ENCODE measurements at regions not wholly inside any gene's neighbourhood (a gene's known extent, or its start where the extent isn't known, plus 50 kb on each side); places are given as distances from the start of the nearest gene placed in this dataset.

DNA sequence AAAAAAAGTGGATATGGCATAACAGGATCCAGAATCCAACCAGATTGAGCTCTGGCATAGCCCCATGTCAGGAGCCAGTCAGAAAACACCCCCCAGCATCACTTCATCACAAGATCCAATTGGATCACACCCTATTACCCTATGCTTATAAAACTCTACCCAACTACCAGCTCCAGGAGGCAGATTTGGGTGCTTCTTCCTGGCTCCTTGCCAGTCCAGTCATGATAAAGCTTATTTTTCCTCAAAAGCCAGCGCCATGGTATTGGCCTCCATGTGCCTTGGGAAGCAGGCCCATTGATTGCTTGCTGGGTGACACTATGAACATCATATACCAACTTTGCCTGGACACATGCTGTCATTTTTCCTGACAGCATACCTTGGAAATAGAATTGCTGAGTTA lies 281.4 kb upstream of the MKLN1 start:
- DNase-seq (ENCODE audit: low read depth) = no peak
- no peaks in the 10 kb centered on the region for H3K36me3 ChIP-seq (ENCODE audit: control insufficient read depth, insufficient read depth, low read length)
- TF ChIP-seq, protein P1, sequence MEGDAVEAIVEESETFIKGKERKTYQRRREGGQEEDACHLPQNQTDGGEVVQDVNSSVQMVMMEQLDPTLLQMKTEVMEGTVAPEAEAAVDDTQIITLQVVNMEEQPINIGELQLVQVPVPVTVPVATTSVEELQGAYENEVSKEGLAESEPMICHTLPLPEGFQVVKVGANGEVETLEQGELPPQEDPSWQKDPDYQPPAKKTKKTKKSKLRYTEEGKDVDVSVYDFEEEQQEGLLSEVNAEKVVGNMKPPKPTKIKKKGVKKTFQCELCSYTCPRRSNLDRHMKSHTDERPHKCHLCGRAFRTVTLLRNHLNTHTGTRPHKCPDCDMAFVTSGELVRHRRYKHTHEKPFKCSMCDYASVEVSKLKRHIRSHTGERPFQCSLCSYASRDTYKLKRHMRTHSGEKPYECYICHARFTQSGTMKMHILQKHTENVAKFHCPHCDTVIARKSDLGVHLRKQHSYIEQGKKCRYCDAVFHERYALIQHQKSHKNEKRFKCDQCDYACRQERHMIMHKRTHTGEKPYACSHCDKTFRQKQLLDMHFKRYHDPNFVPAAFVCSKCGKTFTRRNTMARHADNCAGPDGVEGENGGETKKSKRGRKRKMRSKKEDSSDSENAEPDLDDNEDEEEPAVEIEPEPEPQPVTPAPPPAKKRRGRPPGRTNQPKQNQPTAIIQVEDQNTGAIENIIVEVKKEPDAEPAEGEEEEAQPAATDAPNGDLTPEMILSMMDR (IDR thresholded peaks at IDR 0.05; ENCODE audit: insufficient read depth, low read length, poor library complexity, severe bottlenecking) = no peak
- no peak overlapping the region for H3K4me3 ChIP-seq (ENCODE audit: low read depth, low read length)
- H3K27me3 ChIP-seq (ENCODE audit: control insufficient read depth, insufficient read depth, low read length) = no peaks in the 10 kb centered on the region

DNA sequence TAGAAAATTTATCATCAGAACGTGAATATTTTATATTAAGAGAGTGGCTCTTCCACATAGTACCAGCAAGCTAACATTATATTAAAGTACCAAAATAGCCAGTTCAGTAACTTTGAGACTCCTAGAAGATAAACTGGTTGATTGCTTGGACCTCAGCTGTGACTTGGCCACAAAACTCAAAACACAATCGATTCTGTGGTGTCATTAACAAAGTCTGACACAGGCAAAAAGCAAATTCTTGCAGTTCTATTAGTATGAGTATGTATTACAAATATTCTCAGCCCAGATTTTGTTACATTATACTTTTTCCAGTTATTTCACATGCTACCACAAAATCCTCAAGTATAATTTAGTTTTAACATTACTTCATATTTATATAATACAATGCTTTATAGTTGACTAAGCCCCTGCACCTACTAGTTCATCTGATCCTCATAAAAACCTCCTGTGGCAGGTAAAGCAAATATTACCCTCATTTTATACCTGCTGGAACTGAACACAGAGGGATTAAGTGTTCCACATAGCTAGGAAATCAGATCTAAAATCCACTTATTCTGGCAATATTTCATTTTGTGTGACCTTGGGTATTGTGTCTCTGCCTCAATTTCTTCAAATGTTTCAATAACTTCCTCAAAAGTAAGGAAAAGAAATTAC lies 279.9 kb upstream of the MKLN1 start:
- Histone ChIP-seq H3K4me3 (ENCODE audit: low read depth, low read length) (no peak overlapping the region), H3K36me3 (ENCODE audit: control insufficient read depth, insufficient read depth, low read length) (no peaks in the 10 kb centered on the region), H3K27me3 (ENCODE audit: control insufficient read depth, insufficient read depth, low read length) (no peaks in the 10 kb centered on the region)
- TF ChIP-seq, protein P1 (IDR thresholded peaks at IDR 0.05; ENCODE audit: insufficient read depth, low read length, poor library complexity, severe bottlenecking) = no peak
- no peak for DNase-seq (ENCODE audit: low read depth)

DNA sequence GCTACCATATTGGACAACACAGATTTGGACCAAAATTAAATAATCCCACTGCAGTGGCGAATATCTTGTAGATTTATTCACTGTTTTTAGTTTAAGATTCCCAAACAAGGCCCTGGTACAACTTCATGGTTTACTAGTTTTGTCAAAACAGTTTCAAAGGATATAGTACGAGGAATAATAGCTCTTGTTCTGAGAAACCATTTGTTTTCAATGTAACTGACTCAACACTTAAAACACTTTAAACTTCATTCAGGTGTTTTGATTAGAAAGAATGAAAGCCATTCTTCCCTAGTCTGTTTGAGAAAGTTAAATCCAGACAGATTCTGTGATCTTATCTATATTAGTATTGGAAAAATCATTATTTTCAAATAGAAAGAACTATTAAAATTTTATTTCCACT lies 276.4 kb upstream of the MKLN1 start:
- TF ChIP-seq, protein P1 (IDR thresholded peaks at IDR 0.05; ENCODE audit: insufficient read depth, low read length, poor library complexity, severe bottlenecking) = no peak
- no peaks in the 10 kb centered on the region for H3K27me3 ChIP-seq (ENCODE audit: control insufficient read depth, insufficient read depth, low read length)
- no peak for DNase-seq (ENCODE audit: low read depth)

DNA sequence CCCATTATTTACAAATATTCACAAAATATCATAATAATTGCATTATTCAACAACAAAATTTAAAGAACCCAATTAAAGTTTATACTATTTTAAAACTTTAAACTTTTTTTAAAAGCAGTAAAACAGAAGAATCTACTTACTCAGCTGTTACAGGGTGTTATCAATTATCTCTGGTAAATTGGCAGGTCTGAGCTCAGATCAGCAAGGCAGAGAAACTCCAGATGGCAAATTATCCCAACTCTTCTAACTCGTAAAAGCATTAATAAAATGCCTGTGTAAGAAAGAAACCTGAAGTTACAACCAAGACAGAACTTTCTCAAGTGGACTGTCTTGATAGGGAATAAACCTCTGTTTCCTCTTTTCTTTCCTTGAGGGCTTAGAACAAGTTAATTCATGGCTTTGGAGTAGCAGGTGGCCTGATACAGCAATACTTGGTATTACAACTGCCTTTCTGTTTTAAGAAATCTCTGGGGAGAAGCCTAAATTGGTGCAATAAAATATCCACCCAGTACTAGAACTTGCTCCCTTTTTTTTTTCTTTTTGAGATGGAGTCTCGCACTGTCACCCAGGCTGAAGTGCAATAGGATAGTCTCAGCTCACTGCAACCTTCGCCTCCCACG lies 275.3 kb upstream of the MKLN1 start:
- no peaks in the 10 kb centered on the region for H3K27me3 ChIP-seq (ENCODE audit: control insufficient read depth, insufficient read depth, low read length)
- no peak for DNase-seq (ENCODE audit: low read depth)
- H3K4me3 ChIP-seq (ENCODE audit: low read depth, low read length) = no peak overlapping the region
- H3K36me3 ChIP-seq (ENCODE audit: control insufficient read depth, insufficient read depth, low read length) = no peaks in the 10 kb centered on the region
- TF ChIP-seq, protein P1 (IDR thresholded peaks at IDR 0.05; ENCODE audit: insufficient read depth, low read length, poor library complexity, severe bottlenecking) = no peak

More for the DNA sequence above, 276.4 kb upstream of the MKLN1 start:
- Histone ChIP-seq H3K36me3 (ENCODE audit: control insufficient read depth, insufficient read depth, low read length) (no peaks in the 10 kb centered on the region), H3K4me3 (ENCODE audit: low read depth, low read length) (no peak overlapping the region)

DNA sequence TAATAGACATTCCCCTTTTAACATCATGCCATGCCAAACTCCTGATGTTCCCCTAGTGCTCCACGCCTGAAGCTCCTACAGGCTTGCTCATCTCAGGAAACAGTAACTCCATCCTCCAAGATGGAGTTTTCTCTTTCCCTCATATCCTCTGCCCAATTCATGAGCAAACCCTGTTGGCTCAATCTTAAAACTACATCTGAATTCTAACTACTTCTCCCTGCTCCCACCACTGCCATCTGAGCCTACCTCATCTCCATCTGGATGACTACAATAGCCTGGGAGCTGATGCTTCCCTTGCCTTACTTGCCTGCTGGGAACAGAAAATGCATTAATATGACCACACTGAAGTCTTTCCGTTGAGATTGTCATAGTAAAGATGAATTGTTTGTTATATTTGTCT lies 271.7 kb upstream of the MKLN1 start:
- TF ChIP-seq, protein P1 (IDR thresholded peaks at IDR 0.05; ENCODE audit: insufficient read depth, low read length, poor library complexity, severe bottlenecking) = no peak
- no peak for DNase-seq (ENCODE audit: low read depth)
- Histone ChIP-seq H3K27me3 (ENCODE audit: control insufficient read depth, insufficient read depth, low read length) (no peaks in the 10 kb centered on the region), H3K36me3 (ENCODE audit: control insufficient read depth, insufficient read depth, low read length) (no peaks in the 10 kb centered on the region), H3K4me3 (ENCODE audit: low read depth, low read length) (no peak overlapping the region)

Measured in kidney epithelial cell (primary cell).